GM19455 (cell line): ENCODE measurements at regions not wholly inside any gene's neighbourhood (a gene's known extent, or its start where the extent isn't known, plus 50 kb on each side); places are given as distances from the start of the nearest gene placed in this dataset.
"Not testable (repeated sequence)": the region's sequence is repeated elsewhere in the genome, so short reads cannot be mapped to it uniquely, and the experiment has no call there.

ENCODE experiments used
- ATAC-seq: cut with Tn5 transposase; IDR thresholded peaks from one replicate; pipeline ENCODE4 v1.9.1; 2021; ENCODE audit not compliant: unreplicated experiment

DNA sequence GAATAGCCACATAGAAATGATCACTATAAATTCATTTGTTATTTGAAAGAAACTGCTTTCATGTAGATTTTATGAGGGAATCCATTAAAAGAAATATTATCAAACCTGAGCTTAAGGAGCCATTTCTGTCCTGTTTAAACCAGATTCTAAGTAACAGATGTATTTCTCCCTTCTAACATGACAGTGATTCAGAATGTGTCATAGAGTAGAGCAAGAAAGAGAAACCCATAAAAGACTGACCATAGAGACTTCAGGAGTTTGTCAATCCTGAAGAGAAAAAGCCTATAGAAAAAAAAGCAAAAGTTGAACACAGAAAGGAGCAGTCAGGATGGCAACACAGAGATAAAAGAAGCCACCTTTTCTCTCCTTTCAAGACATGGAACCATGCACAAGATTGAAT is 390.6 kb downstream of the PRIM2 start:
- ATAC-seq, result not testable (repeated sequence)

DNA sequence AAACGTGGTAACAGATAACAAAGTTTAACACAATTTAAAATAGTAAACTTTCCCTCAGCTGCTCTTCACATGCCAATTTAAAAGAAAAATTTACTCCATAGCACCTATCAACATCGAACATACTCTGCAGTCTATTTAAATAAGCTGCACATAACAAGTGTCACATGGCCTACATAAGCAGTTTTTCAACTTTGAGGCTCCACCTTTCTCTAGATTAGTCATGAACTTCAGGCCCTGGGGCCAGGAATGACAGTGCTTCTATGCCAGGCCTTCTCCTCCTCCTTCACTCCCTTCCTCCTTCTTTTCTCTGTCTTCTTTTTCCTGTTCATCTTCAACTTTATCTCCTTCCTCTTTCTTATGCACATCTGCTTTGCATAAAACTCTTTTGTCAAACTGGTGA is 405.1 kb downstream of the PRIM2 start:
- not testable (repeated sequence) for ATAC-seq

DNA sequence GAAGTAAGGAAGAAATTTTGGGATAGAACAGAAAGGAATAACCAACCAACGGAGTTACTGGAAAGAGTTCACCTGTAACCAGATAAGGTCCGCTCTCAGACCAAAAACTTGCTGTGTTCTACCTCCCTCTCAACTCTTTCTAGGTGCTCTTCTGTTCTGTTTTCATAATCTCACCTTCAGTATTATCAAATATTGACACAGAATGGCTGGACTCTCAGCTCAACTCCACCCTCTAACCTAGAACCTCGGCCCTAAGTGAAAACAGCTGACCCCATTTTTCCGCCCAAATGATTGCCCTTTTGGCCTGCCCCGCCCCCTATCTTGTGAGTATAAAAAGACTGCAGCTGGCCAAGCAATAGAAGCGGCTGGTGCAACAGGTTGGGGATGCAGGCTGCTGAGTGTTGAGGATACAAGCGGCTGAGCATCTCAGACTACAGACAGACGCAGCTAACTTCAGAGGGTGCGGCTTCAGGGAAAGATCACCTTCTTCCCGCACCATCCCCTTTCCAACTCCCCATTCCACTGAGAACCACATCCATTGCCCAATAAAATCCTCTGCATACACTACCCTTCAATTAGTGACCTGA is 406.5 kb downstream of the PRIM2 start:
- ATAC-seq, result not testable (repeated sequence)

DNA sequence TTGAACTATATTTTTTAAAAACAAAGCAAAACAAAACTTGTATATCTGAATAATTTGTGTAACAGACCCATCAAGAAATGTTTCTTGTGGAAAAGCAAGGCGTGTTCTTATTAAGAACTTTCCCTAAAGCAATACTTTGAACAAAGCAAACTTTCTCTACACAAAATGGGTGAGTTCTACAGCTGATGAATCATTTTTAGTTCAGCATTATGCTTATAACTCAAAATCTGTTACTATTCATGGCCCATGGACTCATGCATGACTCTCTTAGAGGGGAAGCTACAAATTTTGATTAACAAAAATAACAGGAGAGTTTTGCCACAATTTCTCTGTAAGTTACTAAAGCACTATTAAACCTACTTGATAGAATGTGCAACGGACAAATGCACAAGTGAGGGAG is 412.0 kb downstream of the PRIM2 start:
- ATAC-seq, result not testable (repeated sequence)

DNA sequence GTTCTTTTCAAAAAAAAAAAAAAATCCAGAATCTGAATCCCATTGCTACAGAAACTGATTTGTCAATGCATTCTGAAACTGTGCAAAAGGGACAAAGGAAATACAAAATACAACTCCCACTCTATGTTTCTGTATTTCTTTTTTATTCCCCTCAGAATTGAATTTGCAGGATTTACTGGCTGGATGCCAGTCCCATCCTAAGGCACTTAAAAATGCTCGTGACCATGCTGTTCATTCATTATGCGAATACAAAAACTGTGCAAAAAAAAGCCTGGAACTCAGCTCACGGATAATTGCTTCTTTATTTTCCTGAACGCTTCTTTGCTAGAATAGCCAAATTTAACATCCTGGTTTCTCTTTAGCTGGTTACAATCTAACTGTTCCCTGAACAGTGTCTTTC is 413.3 kb downstream of the PRIM2 start:
- not testable (repeated sequence) for ATAC-seq

DNA sequence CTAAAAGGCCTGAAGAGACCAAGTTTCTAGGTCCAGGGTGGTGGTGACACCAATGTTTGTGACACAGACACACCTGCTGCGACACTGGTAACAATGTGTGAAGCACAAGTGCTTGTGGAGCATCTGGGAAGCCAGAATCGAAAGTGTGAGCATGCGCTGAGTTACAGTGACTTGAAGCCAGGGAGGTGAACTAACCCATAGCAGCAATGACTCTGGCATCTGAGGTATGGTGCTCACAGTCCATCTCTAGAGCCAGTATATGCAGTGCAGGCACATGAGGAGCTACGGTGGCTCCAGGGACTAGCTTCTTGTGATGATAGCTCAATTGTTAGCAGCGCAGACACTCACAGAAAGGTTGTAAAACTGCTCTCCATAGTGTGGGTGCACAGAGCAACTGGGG is 430.3 kb downstream of the PRIM2 start:
- ATAC-seq, result not testable (repeated sequence)

DNA sequence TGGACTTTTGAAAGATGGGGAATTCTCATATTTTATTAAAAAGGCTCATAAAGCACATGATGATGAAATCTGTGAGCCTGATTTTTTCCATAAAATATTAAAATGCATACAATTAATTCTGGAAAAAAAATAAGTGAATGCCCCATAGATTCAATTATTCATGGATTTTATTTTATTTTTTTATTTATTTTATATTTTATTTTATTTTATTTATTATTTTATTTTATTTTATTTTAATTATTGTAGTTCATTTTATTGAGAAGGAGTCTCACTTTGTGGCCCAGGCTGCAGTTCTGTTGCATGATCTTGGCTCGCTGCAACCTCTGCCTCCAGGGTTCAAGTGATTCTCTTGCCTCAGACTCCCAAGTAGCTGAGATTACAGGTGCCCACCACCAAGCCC is 442.4 kb downstream of the PRIM2 start:
- ATAC-seq, result not testable (repeated sequence)

DNA sequence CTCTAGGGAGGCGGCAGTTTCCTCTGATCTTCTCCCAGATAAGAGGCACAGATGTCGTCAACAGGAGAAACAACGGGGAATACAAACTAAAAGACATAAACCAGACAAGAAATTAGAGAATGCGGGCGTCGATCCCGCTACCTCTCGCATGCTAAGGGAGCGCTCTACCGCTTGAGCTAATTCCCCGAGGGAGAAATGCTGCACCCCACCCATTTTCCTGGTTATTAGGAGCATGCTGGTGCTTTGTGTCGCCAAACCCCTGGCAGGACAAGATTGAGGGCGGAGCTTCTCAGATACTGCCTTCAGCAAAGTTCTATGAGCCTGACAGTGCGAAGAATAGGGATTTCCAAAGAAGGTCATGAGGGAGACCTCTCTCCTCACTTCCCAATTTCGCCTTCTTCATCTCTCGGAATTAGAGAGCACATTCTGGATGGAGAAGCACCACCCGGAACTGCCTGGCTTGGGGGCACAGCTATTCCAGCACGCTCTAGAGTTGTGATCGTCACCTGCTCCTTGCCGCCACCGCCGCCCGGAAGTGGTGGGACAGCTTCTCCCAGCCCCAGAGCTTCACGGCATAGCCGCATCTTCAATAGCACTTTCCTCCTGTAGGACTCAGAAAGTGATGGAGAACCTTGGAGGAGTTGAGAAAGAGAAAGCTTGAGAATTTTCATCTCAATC is 475.4 kb downstream of the PRIM2 start:
- not testable (repeated sequence) for ATAC-seq

DNA sequence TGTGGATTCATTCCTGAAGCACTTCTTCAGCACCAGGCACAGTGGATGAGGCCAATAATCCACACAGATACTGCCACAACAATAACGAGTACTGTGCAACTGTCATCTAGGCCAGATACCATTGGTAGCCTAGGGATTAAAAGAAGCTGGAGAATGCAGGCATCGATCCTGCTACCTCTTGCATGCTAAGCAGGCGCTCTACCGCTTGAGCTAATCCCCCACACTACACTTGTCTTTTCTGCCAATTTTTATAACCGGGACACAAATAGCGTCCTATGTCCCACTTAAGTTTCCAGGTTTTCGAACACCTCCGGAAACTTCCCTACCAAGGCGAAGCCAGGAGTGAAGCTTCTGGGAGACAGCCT is 475.9 kb downstream of the PRIM2 start:
- not testable (repeated sequence) for ATAC-seq

DNA sequence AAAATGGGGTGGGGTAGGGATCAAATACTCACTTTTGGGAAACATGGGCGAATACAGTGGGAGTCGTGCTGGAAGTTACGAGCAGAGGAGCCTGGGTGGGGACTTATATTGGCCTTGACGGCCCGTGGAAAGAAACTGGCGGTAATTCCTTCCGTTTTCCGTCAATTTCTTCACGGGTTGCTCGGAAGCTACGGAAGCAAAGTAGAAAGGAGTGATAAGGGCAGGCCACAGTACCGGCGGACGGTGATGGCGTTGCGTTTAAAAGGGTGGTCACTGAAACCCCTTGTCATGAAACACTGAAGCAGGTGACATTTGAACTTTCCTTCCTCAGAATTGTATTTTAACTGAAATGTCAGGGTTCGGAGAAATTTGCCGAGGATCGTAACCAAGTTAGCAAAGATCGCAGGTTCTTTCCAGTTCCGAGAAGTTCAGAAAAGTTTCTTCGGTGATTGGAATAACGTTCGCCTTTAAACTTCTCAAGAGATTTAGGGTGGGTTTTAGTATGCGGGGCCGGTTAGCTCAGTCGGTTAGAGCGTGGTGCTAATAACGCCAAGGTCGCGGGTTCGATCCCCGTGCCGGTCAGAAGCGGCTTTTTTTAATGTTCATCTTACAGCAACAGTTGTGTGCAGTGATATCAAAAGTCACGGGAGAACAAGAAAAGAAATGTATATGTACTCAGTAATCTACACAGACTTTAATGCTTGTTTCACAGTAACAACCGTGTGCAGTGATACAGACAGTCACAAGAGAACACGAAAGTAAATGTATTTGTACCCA is 482.5 kb downstream of the PRIM2 start:
- not testable (repeated sequence) for ATAC-seq

DNA sequence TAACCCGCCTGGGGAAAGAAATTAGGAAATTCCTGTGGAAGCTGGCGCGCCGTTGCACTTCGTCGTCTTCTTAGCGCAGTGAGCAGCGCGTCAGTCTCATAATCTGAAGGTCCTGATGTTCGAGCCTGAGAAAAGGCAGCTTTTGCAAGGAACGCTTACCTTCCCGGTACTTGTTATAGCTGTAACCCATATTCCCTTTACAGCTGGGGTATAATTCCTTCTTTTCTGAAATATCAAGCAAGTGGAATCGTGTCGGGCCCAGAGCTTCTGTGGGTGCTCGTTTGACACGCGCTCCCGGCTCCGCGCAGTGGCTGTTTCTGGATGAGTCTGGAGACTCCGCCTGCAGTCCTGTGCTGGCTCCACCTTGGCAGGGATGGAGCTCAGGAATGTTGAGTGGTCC is 491.2 kb downstream of the PRIM2 start:
- ATAC-seq, result not testable (repeated sequence)

DNA sequence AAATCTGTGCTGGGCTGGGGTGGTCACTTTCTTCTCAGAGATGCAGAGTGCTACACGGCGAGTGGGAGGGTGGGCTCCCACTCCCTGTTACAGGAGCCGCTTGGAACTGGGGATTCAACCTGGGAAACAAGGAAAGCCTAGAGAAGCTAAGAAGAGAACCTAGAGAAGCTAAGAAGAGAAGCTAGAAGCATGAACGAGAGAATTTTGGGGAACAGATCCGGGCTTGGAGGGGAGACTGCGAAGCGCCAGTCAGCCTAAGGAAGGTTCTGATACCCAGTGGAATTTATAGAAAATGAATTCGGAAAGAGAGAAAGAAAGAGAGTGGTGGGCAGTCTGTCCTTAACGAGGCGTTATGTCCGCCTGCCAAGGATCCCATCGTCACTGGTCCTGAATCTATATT is 492.0 kb downstream of the PRIM2 start:
- not testable (repeated sequence) for ATAC-seq

DNA sequence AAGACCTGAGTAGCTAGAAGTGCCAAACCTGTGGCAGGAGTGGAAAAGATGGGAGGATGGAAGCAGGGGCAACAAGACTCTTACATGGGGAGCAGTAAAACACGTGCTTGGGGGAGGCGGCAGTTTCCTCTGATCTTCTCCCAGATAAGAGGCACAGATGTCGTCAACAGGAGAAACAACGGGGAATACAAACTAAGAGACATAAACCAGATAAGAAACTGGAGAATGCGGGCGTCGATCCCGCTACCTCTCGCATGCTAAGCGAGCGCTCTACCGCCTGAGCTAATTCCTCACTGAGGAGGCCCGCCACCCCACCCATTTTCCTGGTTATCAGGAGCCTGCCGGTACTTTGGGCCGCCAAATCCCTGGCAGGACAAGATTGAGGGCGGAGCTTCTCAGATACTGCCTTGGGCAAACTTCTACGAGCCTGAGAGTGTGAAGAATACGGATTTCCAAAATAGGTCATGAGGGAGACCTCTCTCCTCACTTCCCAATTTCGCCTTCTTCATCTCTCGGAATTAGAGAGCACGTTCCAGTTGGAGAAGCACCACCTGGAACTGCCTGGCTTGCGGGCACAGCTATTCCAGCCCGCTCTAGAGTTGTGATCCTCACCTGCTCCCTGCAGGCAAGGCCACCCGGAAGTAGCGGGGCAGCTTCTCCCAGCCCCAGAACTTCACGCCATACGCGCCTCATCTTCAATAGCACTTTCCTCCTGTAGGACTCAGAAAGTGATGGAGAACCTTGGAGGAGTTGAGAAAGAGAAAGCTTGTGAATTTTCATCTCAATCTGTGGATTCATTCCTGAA is 496.0 kb downstream of the PRIM2 start:
- not testable (repeated sequence) for ATAC-seq

DNA sequence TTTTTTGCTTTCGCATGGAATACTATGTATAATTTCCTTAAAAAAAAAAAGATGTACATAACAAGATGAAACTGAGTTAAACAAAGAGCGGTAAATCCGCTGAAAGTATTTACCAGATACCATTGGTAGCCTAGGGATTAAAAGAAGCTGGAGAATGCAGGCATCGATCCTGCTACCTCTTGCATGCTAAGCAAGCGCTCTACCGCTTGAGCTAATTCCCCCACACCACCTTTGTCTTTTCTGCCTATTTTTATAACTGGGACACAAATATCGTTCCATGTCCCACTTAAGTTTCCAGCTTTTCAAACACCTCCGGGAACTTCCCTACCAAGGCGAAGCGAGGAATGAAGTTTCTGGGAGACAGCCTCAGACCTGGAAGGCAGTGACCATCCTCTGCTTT is 498.4 kb downstream of the PRIM2 start:
- ATAC-seq, result not testable (repeated sequence)

DNA sequence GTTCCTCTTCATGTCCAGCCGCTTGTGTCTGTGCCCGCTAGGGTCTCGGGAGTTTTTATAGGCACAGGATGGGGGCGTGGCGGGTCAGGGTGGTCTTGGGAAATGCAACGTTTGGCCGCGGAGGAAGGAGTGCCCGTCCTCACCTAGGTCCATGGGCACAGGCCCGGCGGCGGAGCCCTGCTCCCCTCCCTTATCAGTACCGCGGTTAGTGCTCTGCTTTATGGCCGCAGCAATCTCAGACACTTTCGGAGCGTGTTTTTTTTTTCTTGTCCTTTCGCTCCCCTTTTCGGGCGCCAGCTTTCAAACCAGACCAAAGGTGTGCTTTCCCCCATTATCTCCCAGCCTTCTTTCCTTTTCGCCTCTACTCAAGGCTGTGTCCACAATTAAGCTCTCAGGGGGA is 503.9 kb downstream of the PRIM2 start:
- not testable (repeated sequence) for ATAC-seq

DNA sequence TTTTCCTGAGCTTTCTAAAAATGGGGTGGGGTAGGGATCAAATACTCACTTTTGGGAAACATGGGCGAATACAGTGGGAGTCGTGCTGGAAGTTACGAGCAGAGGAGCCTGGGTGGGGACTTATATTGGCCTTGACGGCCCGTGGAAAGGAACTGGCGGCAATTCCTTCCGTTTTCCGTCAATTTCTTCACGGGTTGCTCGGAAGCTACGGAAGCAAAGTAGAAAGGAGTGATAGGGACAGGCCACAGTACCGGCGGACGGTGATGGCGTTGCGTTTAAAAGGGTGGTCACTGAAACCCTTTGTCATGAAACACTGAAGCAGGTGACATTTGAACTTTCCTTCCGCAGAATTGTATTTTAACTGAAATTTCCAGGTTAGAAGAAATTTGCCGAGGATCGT is 505.0 kb downstream of the PRIM2 start:
- ATAC-seq, result not testable (repeated sequence)

DNA sequence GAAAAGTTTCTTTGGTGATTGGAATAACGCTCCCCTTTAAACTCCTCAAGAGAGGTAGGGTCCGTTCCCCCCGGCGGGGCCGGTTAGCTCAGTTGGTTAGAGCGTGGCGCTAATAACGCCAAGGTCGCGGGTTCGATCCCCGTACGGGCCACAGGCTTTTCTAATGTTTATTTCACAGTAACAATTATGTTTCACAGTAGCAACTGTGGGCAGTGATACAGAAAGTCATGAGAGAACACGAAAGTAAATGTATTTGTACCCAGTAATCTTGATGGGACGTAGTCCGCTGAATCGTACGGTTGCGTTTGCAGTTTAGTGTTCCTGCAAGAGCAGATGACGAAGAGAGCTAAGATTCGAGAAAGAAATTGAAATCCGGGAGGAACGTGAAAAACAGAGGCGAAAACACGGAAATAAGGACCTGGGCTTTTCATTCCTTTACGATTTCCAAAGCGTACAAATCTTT is 505.5 kb downstream of the PRIM2 start:
- no peak for ATAC-seq

DNA sequence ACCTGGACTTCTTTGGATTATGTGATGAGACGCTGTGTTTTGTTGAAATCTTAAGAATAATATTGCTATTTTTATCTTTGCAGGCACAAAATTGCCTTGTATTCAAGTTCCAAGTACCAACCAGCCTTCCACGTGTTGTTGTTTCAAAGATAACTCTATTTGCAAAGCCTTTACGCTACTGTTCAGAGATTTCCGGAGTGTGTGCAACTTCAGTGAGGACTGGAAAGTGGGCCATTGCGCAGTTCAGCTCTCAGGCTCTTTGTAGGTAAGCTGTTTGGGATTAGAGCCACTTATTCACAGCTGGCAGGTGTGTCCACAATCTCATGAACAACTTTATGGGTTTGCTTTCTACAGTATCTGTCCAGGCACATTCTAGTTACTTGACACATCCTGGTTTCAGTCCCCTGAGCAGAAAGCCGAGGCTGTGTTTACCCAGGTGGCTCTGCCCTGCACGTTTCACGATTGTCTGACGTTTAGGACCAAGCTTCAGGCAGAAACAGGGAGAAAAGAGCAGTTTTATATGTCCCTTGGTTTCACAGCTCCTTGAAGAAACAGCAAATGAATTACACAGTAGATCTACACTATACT is 520.3 kb downstream of the PRIM2 start:
- not testable (repeated sequence) for ATAC-seq

DNA sequence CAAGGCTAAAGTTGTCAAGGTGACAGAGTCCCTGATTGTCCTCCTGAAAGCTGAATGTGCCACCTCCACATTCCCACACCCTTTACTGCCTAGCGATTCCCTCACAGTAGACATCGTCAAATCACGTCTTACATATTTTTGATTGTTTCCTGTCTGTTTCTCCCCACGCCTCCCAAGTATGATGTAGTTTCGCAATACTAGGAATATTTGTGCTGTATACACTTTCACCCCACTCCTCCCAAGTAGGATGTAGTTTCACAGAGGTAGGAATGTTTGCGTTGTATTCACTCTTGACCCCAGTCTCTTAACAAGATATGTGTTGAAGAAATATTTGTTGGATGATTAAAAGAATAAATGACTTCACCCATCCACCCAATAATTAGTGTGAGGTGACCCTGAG is 524.1 kb downstream of the PRIM2 start:
- ATAC-seq, result not testable (repeated sequence)

DNA sequence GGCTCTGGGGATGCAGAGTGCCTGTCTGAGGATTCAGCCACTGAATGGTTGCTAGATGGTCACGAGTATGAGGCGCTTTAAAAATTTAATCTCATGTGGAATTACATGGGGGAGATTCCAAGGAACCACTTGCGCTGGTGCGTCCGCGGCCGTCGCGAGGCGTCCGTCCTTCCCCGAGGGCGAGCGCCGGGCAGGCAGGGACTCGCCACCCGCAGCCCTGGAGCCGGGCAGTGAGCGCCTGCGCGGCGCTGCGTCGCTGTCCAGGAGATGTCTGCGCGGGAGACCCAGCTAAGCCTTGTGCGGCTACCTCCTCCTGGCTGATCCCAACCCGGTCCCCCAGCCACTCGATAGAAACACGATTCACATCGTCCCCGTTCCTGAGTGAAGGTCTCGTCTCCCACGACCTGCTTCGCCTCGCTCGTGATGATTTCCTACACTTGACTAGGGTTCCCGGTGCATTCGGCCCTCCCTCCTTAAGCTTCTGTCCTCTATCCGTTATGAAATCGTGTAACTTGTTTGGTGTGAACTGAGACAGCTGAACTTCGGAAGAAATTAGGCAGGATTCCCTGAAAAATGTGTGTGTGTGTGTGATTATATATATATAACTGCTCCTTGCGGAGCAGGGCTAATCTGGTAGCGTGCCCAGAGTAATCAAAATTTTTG is 536.4 kb downstream of the PRIM2 start:
- ATAC-seq, result not testable (repeated sequence)
